ENCODE measurements at regions not wholly inside any gene's neighbourhood (a gene's known extent, or its start where the extent isn't known, plus 50 kb on each side); places are given as distances from the start of the nearest gene placed in this dataset.

GRCh38 chr3:181633556-181633955 is 78.2 kb upstream of the SOX2 start:
- TF ChIP-seq, protein P1, sequence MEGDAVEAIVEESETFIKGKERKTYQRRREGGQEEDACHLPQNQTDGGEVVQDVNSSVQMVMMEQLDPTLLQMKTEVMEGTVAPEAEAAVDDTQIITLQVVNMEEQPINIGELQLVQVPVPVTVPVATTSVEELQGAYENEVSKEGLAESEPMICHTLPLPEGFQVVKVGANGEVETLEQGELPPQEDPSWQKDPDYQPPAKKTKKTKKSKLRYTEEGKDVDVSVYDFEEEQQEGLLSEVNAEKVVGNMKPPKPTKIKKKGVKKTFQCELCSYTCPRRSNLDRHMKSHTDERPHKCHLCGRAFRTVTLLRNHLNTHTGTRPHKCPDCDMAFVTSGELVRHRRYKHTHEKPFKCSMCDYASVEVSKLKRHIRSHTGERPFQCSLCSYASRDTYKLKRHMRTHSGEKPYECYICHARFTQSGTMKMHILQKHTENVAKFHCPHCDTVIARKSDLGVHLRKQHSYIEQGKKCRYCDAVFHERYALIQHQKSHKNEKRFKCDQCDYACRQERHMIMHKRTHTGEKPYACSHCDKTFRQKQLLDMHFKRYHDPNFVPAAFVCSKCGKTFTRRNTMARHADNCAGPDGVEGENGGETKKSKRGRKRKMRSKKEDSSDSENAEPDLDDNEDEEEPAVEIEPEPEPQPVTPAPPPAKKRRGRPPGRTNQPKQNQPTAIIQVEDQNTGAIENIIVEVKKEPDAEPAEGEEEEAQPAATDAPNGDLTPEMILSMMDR (IDR thresholded peaks at IDR 0.05; ENCODE audit: borderline replicate concordance, extremely low read depth, insufficient read depth), result no peak
- no peaks in the 10 kb centered on the region for H3K36me3 ChIP-seq (ENCODE audit: control insufficient read depth in 2 of 3, insufficient read depth in 3 of 3, low read length in 3 of 3)
- no peak overlapping the region for H3K4me3 ChIP-seq (ENCODE audit: low read length in 3 of 3)
- DNase-seq, result no peak
- H3K27me3 ChIP-seq (ENCODE audit: control insufficient read depth, insufficient read depth, low read length), result no peaks in the 10 kb centered on the region
- no peak overlapping the region for H3K27ac ChIP-seq (ENCODE audit: low read depth in 2 of 2, low read length in 2 of 2)
- no peaks in the 10 kb centered on the region for H3K4me1 ChIP-seq (ENCODE audit: control insufficient read depth in 2 of 3, insufficient read depth in 2 of 3, low read depth in 1 of 3, low read length in 3 of 3)
- intact Hi-C loops (cut with DNase I), result no loop called here
- FAIRE-seq, result no peak
- no peaks in the 10 kb centered on the region for H3K9me3 ChIP-seq (ENCODE audit: control insufficient read depth in 2 of 3, insufficient read depth in 1 of 3, low read length in 3 of 3)
- no peak overlapping the region for H3K9ac ChIP-seq (ENCODE audit: low read length in 3 of 3)

- TF ChIP-seq, protein P1 (IDR thresholded peaks at IDR 0.05; ENCODE audit: borderline replicate concordance, extremely low read depth, insufficient read depth), result no peak
- H3K9ac ChIP-seq (ENCODE audit: low read length in 3 of 3), result no peak overlapping the region
These were observed 79.8 kb upstream of the SOX2 start for GRCh38 chr3:181631901-181632300.

DNA sequence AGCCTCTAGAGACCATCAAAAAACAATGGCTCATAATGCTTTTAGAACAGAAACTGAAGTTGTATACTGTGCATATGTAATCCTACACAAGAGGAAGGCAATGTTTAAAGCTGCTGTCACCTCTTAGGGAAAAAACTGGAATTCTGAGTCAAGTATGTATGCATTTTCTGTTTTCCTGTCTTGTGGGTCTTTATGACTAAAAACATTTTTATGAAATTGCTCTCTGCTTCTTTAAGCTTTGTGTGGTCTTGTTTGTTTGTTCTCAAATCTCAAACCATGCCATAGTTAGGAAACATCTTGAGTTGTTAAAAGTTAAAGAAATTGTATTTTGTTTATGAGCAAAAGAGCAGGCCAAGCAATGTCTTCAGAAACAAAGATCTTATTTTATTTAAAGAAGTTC is 80.9 kb upstream of the SOX2 start:
- Histone ChIP-seq H3K4me1 (ENCODE audit: control insufficient read depth in 2 of 3, insufficient read depth in 2 of 3, low read depth in 1 of 3, low read length in 3 of 3) (no peaks in the 10 kb centered on the region), H3K9me3 (ENCODE audit: control insufficient read depth in 2 of 3, insufficient read depth in 1 of 3, low read length in 3 of 3) (no peaks in the 10 kb centered on the region), H3K9ac (ENCODE audit: low read length in 3 of 3) (no peak overlapping the region), H3K4me3 (ENCODE audit: low read length in 3 of 3) (no peak overlapping the region), H3K27me3 (ENCODE audit: control insufficient read depth, insufficient read depth, low read length) (no peaks in the 10 kb centered on the region), H3K27ac (ENCODE audit: low read depth in 2 of 2, low read length in 2 of 2) (no peak overlapping the region), H3K36me3 (ENCODE audit: control insufficient read depth in 2 of 3, insufficient read depth in 3 of 3, low read length in 3 of 3) (no peaks in the 10 kb centered on the region)
- no peak for FAIRE-seq
- intact Hi-C loops (cut with DNase I), result no loop called here
- DNase-seq, result no peak
- TF ChIP-seq, protein P1 (IDR thresholded peaks at IDR 0.05; ENCODE audit: borderline replicate concordance, extremely low read depth, insufficient read depth), result no peak

More at GRCh38 chr3:181631901-181632300, 79.8 kb upstream of the SOX2 start:
- no peaks in the 10 kb centered on the region for H3K4me1 ChIP-seq (ENCODE audit: control insufficient read depth in 2 of 3, insufficient read depth in 2 of 3, low read depth in 1 of 3, low read length in 3 of 3)
- no peaks in the 10 kb centered on the region for H3K27me3 ChIP-seq (ENCODE audit: control insufficient read depth, insufficient read depth, low read length)
- FAIRE-seq (no peak), DNase-seq (no peak)
- H3K27ac ChIP-seq (ENCODE audit: low read depth in 2 of 2, low read length in 2 of 2), result no peak overlapping the region
- intact Hi-C loops (cut with DNase I), result no loop called here
- H3K9me3 ChIP-seq (ENCODE audit: control insufficient read depth in 2 of 3, insufficient read depth in 1 of 3, low read length in 3 of 3), result no peaks in the 10 kb centered on the region
- no peaks in the 10 kb centered on the region for H3K36me3 ChIP-seq (ENCODE audit: control insufficient read depth in 2 of 3, insufficient read depth in 3 of 3, low read length in 3 of 3)
- H3K4me3 ChIP-seq (ENCODE audit: low read length in 3 of 3), result no peak overlapping the region

GRCh38 chr3:181629711-181630110 is 82.0 kb upstream of the SOX2 start:
- Histone ChIP-seq H3K27ac (ENCODE audit: low read depth in 2 of 2, low read length in 2 of 2) (no peak overlapping the region), H3K9me3 (ENCODE audit: control insufficient read depth in 2 of 3, insufficient read depth in 1 of 3, low read length in 3 of 3) (no peaks in the 10 kb centered on the region), H3K4me3 (ENCODE audit: low read length in 3 of 3) (no peak overlapping the region), H3K4me1 (ENCODE audit: control insufficient read depth in 2 of 3, insufficient read depth in 2 of 3, low read depth in 1 of 3, low read length in 3 of 3) (no peaks in the 10 kb centered on the region), H3K9ac (ENCODE audit: low read length in 3 of 3) (no peak overlapping the region), H3K27me3 (ENCODE audit: control insufficient read depth, insufficient read depth, low read length) (no peaks in the 10 kb centered on the region), H3K36me3 (ENCODE audit: control insufficient read depth in 2 of 3, insufficient read depth in 3 of 3, low read length in 3 of 3) (no peaks in the 10 kb centered on the region)
- intact Hi-C loops (cut with DNase I), result no loop called here
- TF ChIP-seq, protein P1 (IDR thresholded peaks at IDR 0.05; ENCODE audit: borderline replicate concordance, extremely low read depth, insufficient read depth), result no peak
- DNase-seq (no peak), FAIRE-seq (no peak)

Data from kidney (tissue), 13 donors.